Midbrain (tissue), 1 donor: ENCODE measurements at regions not wholly inside any gene's neighbourhood (a gene's known extent, or its start where the extent isn't known, plus 50 kb on each side); places are given as distances from the start of the nearest gene placed in this dataset.

Source experiments
- DNase-seq: peaks from one replicate; lab custom pipeline; 2025; lab: John Stamatoyannopoulos, UW

DNA sequence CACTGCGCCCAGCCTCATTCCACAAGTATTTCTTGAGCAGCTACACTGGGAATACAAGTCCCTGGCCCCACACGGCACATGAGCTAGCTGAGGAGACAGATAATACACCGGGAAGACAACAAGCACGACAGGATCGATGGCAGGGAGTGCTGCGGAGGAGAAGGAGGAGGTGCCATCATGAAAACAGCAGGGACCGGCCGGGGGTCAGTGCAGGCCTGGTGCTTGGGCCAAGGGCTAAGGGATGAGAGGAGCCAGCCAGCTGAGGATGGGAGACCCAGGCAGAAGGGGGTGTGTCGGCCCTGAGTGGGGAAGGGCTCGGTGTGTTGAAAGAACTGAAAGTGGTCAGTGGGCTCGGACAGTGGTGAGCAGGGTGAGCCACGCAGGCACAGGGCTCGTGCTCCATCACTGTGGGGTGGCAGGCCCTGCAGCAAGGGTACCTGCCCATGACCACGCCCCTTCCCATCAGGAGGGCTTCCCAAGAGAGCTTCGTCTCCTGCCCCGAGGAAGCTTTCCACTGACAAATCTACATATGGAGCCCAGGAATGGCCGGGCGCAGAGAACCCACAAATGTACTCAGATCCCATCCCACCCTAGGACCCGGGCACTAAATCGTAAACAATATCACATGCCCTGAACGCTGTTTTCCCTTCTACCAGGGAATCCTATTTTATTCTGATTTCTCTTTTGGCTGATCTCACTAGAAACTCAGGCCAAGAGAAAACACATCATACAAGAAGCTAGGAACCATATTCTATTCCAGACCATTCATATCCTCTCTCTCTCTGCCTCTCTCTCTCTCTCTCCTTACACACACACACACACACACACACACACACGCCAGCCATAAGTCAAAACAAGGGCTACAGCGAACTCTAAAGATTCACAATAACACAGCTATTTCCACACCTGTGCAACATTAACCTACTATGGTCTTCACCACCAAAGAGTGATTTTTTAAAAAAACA is 50.7 kb upstream of the TNRC6C start:
- no peak for DNase-seq

DNA sequence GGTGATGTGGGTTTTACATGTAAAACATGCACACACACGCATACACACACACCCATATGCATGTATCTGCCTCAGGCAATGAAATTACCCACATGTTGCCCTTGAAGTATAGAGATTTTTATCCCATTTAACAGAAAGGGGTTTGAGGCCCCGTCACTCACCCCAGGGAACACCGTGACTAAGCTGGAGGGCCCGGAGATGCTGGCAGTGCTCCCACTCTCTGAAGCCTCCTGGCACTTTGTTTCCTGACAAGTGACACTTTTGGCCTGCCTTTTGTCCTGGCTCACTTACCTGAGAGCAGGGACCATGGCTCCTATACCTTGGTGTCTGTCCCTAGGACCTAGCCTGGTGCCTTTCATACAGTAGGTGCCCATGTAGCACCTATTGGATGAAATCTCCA is 50.0 kb upstream of the TNRC6C start:
- no peak for DNase-seq
